ENCODE measurements at regions not wholly inside any gene's neighbourhood (a gene's known extent, or its start where the extent isn't known, plus 50 kb on each side); places are given as distances from the start of the nearest gene placed in this dataset.

DNA sequence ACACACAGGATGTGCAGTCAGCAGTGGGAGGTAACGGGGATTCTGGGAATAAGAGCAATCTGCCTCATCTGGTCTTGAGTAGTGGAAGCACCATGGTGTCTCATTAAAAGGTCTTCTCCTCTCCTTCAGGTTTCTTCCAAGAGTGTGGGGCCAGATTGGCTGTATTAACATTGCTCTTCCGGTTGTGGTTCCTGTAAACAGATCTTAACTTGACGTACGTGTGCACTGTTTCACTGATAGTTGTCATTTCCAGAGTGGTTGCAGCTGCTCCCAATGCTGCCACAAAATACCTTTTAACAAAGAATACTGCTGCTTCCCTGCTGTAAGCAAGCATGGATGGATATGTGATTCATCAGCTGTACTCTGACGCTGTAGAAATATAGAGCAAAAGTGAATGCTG is 1443.4 kb upstream of the TENM3 start:
- 36% methylated on average over 5 of the region's 5 CpGs for WGBS (ENCODE audit: insufficient coverage, insufficient replicate concordance, low lambda C conversion rate, missing lambda C conversion rate)
- no peaks in the 10 kb centered on the region for H3K9me3 ChIP-seq (replicated peaks; ENCODE audit: control insufficient read depth, insufficient read depth, low read length)
- no peaks in the 10 kb centered on the region for H3K36me3 ChIP-seq (ENCODE audit: control insufficient read depth in 2 of 2, insufficient read depth in 2 of 2, low read length in 1 of 2)
- no peak for DNase-seq (ENCODE audit: low read depth, low spot score)
- H3K4me1 ChIP-seq (ENCODE audit: control insufficient read depth, insufficient read depth, low read length) = no peaks in the 10 kb centered on the region
- no peak overlapping the region for H3K4me2 ChIP-seq (ENCODE audit: control insufficient read depth, insufficient read depth)
- intact Hi-C loops (cut with micrococcal nuclease; ENCODE audit: unreplicated experiment) = no loop called here
- BruUV-seq (replicated peaks) = no TSS peak
- in situ Hi-C loops (cut with MboI) = no loop called here
- ATAC-seq = no peak; the same call in 2 of the 3 replicates
- TF ChIP-seq, protein P1, sequence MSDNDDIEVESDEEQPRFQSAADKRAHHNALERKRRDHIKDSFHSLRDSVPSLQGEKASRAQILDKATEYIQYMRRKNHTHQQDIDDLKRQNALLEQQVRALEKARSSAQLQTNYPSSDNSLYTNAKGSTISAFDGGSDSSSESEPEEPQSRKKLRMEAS (IDR thresholded peaks at IDR 0.05; ENCODE audit: low read depth, low read length) = no peak
- TF ChIP-seq POLR2A (IDR thresholded peaks at IDR 0.05; ENCODE audit: low read depth, low read length) = no peak
- no peak for TF ChIP-seq USF1 (IDR thresholded peaks at IDR 0.05; ENCODE audit: borderline replicate concordance, extremely low read length, insufficient read depth, low read depth, low read length)
- TF ChIP-seq ESRRA (IDR thresholded peaks at IDR 0.05; ENCODE audit: low read length) = no peak
- TF ChIP-seq STAT1 (conservative IDR thresholded peaks at IDR 0.05) = no peak
- no peak for TF ChIP-seq MTA3 (IDR thresholded peaks at IDR 0.05; ENCODE audit: borderline replicate concordance, low read length)
- TF ChIP-seq FOS (IDR thresholded peaks at IDR 0.05; ENCODE audit: borderline replicate concordance, extremely low read depth, insufficient read length) = no peak
- TF ChIP-seq BCL3 (IDR thresholded peaks at IDR 0.05; ENCODE audit: borderline replicate concordance, insufficient read depth, low read depth, low read length, poor library complexity, severe bottlenecking) = no peak
- no peak for TF ChIP-seq ZBED1 (IDR thresholded peaks at IDR 0.05; ENCODE audit: borderline replicate concordance)
- TF ChIP-seq MYC (IDR thresholded peaks at IDR 0.05; ENCODE audit: insufficient read depth, insufficient read length, insufficient replicate concordance, low read length, severe bottlenecking) = no peak
- no peak for TF ChIP-seq EED (IDR thresholded peaks at IDR 0.05; ENCODE audit: low read depth)
- no peak for TF ChIP-seq KDM1A (IDR thresholded peaks at IDR 0.05; ENCODE audit: borderline replicate concordance)
- TF ChIP-seq FOXK2 (IDR thresholded peaks at IDR 0.05) = no peak
- TF ChIP-seq JUNB (IDR thresholded peaks at IDR 0.05) = no peak
- no peak for TF ChIP-seq ELK1 (IDR thresholded peaks at IDR 0.05; ENCODE audit: low read depth, low read length)
- TF ChIP-seq GABPA (IDR thresholded peaks at IDR 0.05; ENCODE audit: low read depth) = no peak
- no peak for TF ChIP-seq IKZF1 (conservative IDR thresholded peaks at IDR 0.05)
- no peak for TF ChIP-seq E2F4 (IDR thresholded peaks at IDR 0.05; ENCODE audit: low read depth, low read length)
- TF ChIP-seq, protein P2, sequence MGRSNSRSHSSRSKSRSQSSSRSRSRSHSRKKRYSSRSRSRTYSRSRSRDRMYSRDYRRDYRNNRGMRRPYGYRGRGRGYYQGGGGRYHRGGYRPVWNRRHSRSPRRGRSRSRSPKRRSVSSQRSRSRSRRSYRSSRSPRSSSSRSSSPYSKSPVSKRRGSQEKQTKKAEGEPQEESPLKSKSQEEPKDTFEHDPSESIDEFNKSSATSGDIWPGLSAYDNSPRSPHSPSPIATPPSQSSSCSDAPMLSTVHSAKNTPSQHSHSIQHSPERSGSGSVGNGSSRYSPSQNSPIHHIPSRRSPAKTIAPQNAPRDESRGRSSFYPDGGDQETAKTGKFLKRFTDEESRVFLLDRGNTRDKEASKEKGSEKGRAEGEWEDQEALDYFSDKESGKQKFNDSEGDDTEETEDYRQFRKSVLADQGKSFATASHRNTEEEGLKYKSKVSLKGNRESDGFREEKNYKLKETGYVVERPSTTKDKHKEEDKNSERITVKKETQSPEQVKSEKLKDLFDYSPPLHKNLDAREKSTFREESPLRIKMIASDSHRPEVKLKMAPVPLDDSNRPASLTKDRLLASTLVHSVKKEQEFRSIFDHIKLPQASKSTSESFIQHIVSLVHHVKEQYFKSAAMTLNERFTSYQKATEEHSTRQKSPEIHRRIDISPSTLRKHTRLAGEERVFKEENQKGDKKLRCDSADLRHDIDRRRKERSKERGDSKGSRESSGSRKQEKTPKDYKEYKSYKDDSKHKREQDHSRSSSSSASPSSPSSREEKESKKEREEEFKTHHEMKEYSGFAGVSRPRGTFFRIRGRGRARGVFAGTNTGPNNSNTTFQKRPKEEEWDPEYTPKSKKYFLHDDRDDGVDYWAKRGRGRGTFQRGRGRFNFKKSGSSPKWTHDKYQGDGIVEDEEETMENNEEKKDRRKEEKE (IDR thresholded peaks at IDR 0.05) = no peak
- ChIA-PET POLR2A (no interaction called here), RAD21 (ENCODE audit: unreplicated experiment) (no interaction called here), CTCF (no interaction called here), SMC1A (ENCODE audit: uncharacterized antibody, unreplicated experiment) (interaction anchor here (1.6 kb wide), 1 partner anchor 10 kb away, joined by 4 read pairs; no protein-coding TSS in a partner anchor)
- no peak overlapping the region for H2AFZ ChIP-seq (ENCODE audit: control insufficient read depth, low read depth, low read length)
- H3K9ac ChIP-seq (ENCODE audit: control insufficient read depth, insufficient read depth, low read length) = no peak overlapping the region
- no peaks in the 10 kb centered on the region for H4K20me1 ChIP-seq (ENCODE audit: control insufficient read depth, insufficient read depth)
- no peaks in the 10 kb centered on the region for H3K79me2 ChIP-seq (ENCODE audit: control insufficient read depth, insufficient read depth, low read length)
- no peak overlapping the region for H3K4me3 ChIP-seq
- H3K27me3 ChIP-seq (replicated peaks in 1 of 2; ENCODE audit: control insufficient read depth in 2 of 2, insufficient read depth in 2 of 2, low read length in 1 of 2) = no peaks in the 10 kb centered on the region
- no peak for FAIRE-seq
- no peak overlapping the region for H3K27ac ChIP-seq (ENCODE audit: control insufficient read depth, insufficient read depth)

Data from GM12878 (cell line).